DOHH2 (cell line): ENCODE measurements at regions not wholly inside any gene's neighbourhood (a gene's known extent, or its start where the extent isn't known, plus 50 kb on each side); places are given as distances from the start of the nearest gene placed in this dataset.

Source experiments
- CTCF ChIP-seq: fragments of 200-600 bp; sonication (generic); IDR thresholded peaks from one replicate; pipeline ENCODE4 v1.5.1; 2014; ENCODE audit warnings: antibody characterized with exemption, mild to moderate bottlenecking, low read depth, low read length; ENCODE audit not compliant: poor library complexity, severe bottlenecking
- EZH2phosphoT487 ChIP-seq: fragments of 200-600 bp; sonication (generic); IDR thresholded peaks from 2 replicates; pipeline ENCODE4 v1.6.1; 2017; ENCODE audit warnings: borderline replicate concordance, mild to moderate bottlenecking, antibody characterized with exemption, low read length, moderate library complexity, mixed read lengths

GRCh38 chr12:84148335-84148734, 764.3 kb downstream of the SLC6A15 start:
- no peak for TF ChIP-seq CTCF
- TF ChIP-seq EZH2phosphoT487 = no peak
